ENCODE measurements at regions not wholly inside any gene's neighbourhood (a gene's known extent, or its start where the extent isn't known, plus 50 kb on each side); places are given as distances from the start of the nearest gene placed in this dataset.

GRCh38 chr12:40615590-40615989 lies 76.6 kb upstream of the CNTN1 start:
- no peak overlapping the region for H3K27ac Mint-ChIP-seq (ENCODE audit: unreplicated experiment)
- H3K4me1 Mint-ChIP-seq (ENCODE audit: low read depth, unreplicated experiment): peaks cover 2% of the 10 kb centered on the region
- H3K9ac ChIP-seq (ENCODE audit: low read length): no peak overlapping the region
- H3K27ac ChIP-seq (ENCODE audit: low read depth, low read length): no peak overlapping the region
- no peaks in the 10 kb centered on the region for H3K36me3 ChIP-seq (ENCODE audit: insufficient read depth, low read length)
- FAIRE-seq (no peak), DNase-seq (ENCODE audit: low read depth) (no peak)
- H3K4me3 ChIP-seq (ENCODE audit: insufficient read depth, low read depth, low read length): no peak overlapping the region
- no peak overlapping the region for H2AFZ ChIP-seq (ENCODE audit: low read depth, low read length)
- H3K4me2 ChIP-seq (ENCODE audit: low read length): no peak overlapping the region
- H4K20me1 ChIP-seq (ENCODE audit: insufficient read depth, low read length): no peaks in the 10 kb centered on the region
- no peaks in the 10 kb centered on the region for H3K4me1 ChIP-seq (ENCODE audit: insufficient read depth, low read length)
- H3K9me3 Mint-ChIP-seq (ENCODE audit: unreplicated experiment): peaks cover 4% of the 10 kb centered on the region
- H3K9me3 ChIP-seq (ENCODE audit: insufficient read depth, low read depth, low read length): no peaks in the 10 kb centered on the region
- TF ChIP-seq CTCF (IDR thresholded peaks at IDR 0.05; ENCODE audit: insufficient read depth, low read depth, low read length) (no peak), EZH2 (IDR thresholded peaks at IDR 0.05; ENCODE audit: insufficient read depth, low read length) (no peak)
- no peaks in the 10 kb centered on the region for H3K27me3 Mint-ChIP-seq (ENCODE audit: low read depth, unreplicated experiment)
- no peaks in the 10 kb centered on the region for H3K79me2 ChIP-seq (ENCODE audit: insufficient read depth, low read length)
- no peaks in the 10 kb centered on the region for H3K27me3 ChIP-seq (ENCODE audit: insufficient read depth, low read length)
- no peak overlapping the region for H3K4me3 Mint-ChIP-seq (ENCODE audit: unreplicated experiment)
- H3K36me3 Mint-ChIP-seq (ENCODE audit: low read depth, unreplicated experiment): no peaks in the 10 kb centered on the region

- DNase-seq (ENCODE audit: low read depth): no peak
- TF ChIP-seq CTCF (IDR thresholded peaks at IDR 0.05; ENCODE audit: insufficient read depth, low read depth, low read length): no peak
- no peak for TF ChIP-seq EZH2 (IDR thresholded peaks at IDR 0.05; ENCODE audit: insufficient read depth, low read length)
- Mint-ChIP-seq H3K4me3 (ENCODE audit: unreplicated experiment) (no peak overlapping the region), H3K27ac (ENCODE audit: unreplicated experiment) (no peak overlapping the region), H3K4me1 (ENCODE audit: low read depth, unreplicated experiment) (peaks cover 2% of the 10 kb centered on the region), H3K27me3 (ENCODE audit: low read depth, unreplicated experiment) (no peaks in the 10 kb centered on the region), H3K9me3 (ENCODE audit: unreplicated experiment) (peaks cover 4% of the 10 kb centered on the region), H3K36me3 (ENCODE audit: low read depth, unreplicated experiment) (no peaks in the 10 kb centered on the region)
- no peaks in the 10 kb centered on the region for H4K20me1 ChIP-seq (ENCODE audit: insufficient read depth, low read length)
- no peaks in the 10 kb centered on the region for H3K4me1 ChIP-seq (ENCODE audit: insufficient read depth, low read length)
- no peaks in the 10 kb centered on the region for H3K36me3 ChIP-seq (ENCODE audit: insufficient read depth, low read length)
- H2AFZ ChIP-seq (ENCODE audit: low read depth, low read length): no peak overlapping the region
- no peak overlapping the region for H3K4me3 ChIP-seq (ENCODE audit: insufficient read depth, low read depth, low read length)
- no peaks in the 10 kb centered on the region for H3K27me3 ChIP-seq (ENCODE audit: insufficient read depth, low read length)
- no peak overlapping the region for H3K4me2 ChIP-seq (ENCODE audit: low read length)
- H3K9me3 ChIP-seq (ENCODE audit: insufficient read depth, low read depth, low read length): no peaks in the 10 kb centered on the region
- no peak overlapping the region for H3K27ac ChIP-seq (ENCODE audit: low read depth, low read length)
- no peaks in the 10 kb centered on the region for H3K79me2 ChIP-seq (ENCODE audit: insufficient read depth, low read length)
- no peak overlapping the region for H3K9ac ChIP-seq (ENCODE audit: low read length)
- FAIRE-seq: no peak
These were observed 75.8 kb upstream of the CNTN1 start for GRCh38 chr12:40616383-40616915.

GRCh38 chr12:40618636-40619035 lies 73.6 kb upstream of the CNTN1 start:
- H3K27me3 Mint-ChIP-seq (ENCODE audit: low read depth, unreplicated experiment): no peaks in the 10 kb centered on the region
- no peak overlapping the region for H2AFZ ChIP-seq (ENCODE audit: low read depth, low read length)
- no peak overlapping the region for H3K27ac Mint-ChIP-seq (ENCODE audit: unreplicated experiment)
- H3K4me1 Mint-ChIP-seq (ENCODE audit: low read depth, unreplicated experiment): peaks cover 2% of the 10 kb centered on the region
- H3K4me1 ChIP-seq (ENCODE audit: insufficient read depth, low read length): no peaks in the 10 kb centered on the region
- DNase-seq (ENCODE audit: low read depth) (no peak), FAIRE-seq (no peak)
- no peak overlapping the region for H3K27ac ChIP-seq (ENCODE audit: low read depth, low read length)
- H3K4me3 ChIP-seq (ENCODE audit: insufficient read depth, low read depth, low read length): no peak overlapping the region
- no peak for TF ChIP-seq CTCF (IDR thresholded peaks at IDR 0.05; ENCODE audit: insufficient read depth, low read depth, low read length)
- TF ChIP-seq EZH2 (IDR thresholded peaks at IDR 0.05; ENCODE audit: insufficient read depth, low read length): no peak
- H3K9me3 Mint-ChIP-seq (ENCODE audit: unreplicated experiment): no peaks in the 10 kb centered on the region
- H4K20me1 ChIP-seq (ENCODE audit: insufficient read depth, low read length): no peaks in the 10 kb centered on the region
- no peak overlapping the region for H3K4me2 ChIP-seq (ENCODE audit: low read length)
- H3K79me2 ChIP-seq (ENCODE audit: insufficient read depth, low read length): no peaks in the 10 kb centered on the region
- no peaks in the 10 kb centered on the region for H3K36me3 ChIP-seq (ENCODE audit: insufficient read depth, low read length)
- no peaks in the 10 kb centered on the region for H3K36me3 Mint-ChIP-seq (ENCODE audit: low read depth, unreplicated experiment)
- no peak overlapping the region for H3K9ac ChIP-seq (ENCODE audit: low read length)
- H3K4me3 Mint-ChIP-seq (ENCODE audit: unreplicated experiment): no peak overlapping the region
- no peaks in the 10 kb centered on the region for H3K9me3 ChIP-seq (ENCODE audit: insufficient read depth, low read depth, low read length)
- H3K27me3 ChIP-seq (ENCODE audit: insufficient read depth, low read length): no peaks in the 10 kb centered on the region
